Putamen (tissue), 1 donor: ENCODE measurements at regions not wholly inside any gene's neighbourhood (a gene's known extent, or its start where the extent isn't known, plus 50 kb on each side); places are given as distances from the start of the nearest gene placed in this dataset.

Experiments
- DNase-seq: peaks from one replicate; pipeline ENCODE4 v3.0.0-alpha.2; 2016; ENCODE audit warnings: low spot score

GRCh38 chr5:2603272-2603575, 148.3 kb downstream of the IRX2 start:
- no peak for DNase-seq

- no peak for DNase-seq
Observed at GRCh38 chr5:2602451-2603271, 148.8 kb downstream of the IRX2 start.

GRCh38 chr5:2598503-2598902, 153.0 kb downstream of the IRX2 start:
- DNase-seq = no peak

- DNase-seq = no peak
Observed at GRCh38 chr5:2594701-2595100, 156.8 kb downstream of the IRX2 start.

- no peak for DNase-seq
Observed at GRCh38 chr5:2592766-2593165, 158.7 kb downstream of the IRX2 start.

- no peak for DNase-seq
Observed at GRCh38 chr5:2591777-2592453, 159.6 kb downstream of the IRX2 start.

- DNase-seq = no peak
Observed at GRCh38 chr5:2588850-2589501, 162.5 kb downstream of the IRX2 start.

- DNase-seq = no peak
Observed at GRCh38 chr5:2587189-2588031, 164.1 kb downstream of the IRX2 start.

GRCh38 chr5:2586016-2586715, 165.3 kb downstream of the IRX2 start:
- no peak for DNase-seq

- DNase-seq = no peak
Observed at GRCh38 chr5:2584579-2585269, 166.8 kb downstream of the IRX2 start.

- DNase-seq = no peak
Observed at GRCh38 chr5:2582507-2582906, 169.0 kb downstream of the IRX2 start.

- DNase-seq = no peak
Observed at GRCh38 chr5:2582106-2582505, 169.4 kb downstream of the IRX2 start.

GRCh38 chr5:2581418-2581817, 170.1 kb downstream of the IRX2 start:
- no peak for DNase-seq

- DNase-seq = no peak
Observed at GRCh38 chr5:2579126-2579525, 172.4 kb downstream of the IRX2 start.

GRCh38 chr5:2577312-2578036, 174.0 kb downstream of the IRX2 start:
- no peak for DNase-seq

- DNase-seq = no peak
Observed at GRCh38 chr5:2576823-2577222, 174.7 kb downstream of the IRX2 start.

GRCh38 chr5:2575871-2576270, 175.6 kb downstream of the IRX2 start:
- no peak for DNase-seq

- no peak for DNase-seq
Observed at GRCh38 chr5:2575292-2575691, 176.2 kb downstream of the IRX2 start.

- DNase-seq = no peak
Observed at GRCh38 chr5:2574155-2574554, 177.3 kb downstream of the IRX2 start.

- no peak for DNase-seq
Observed at GRCh38 chr5:2570586-2570985, 180.9 kb downstream of the IRX2 start.
